IPS-18a (cell line): ENCODE measurements at regions not wholly inside any gene's neighbourhood (a gene's known extent, or its start where the extent isn't known, plus 50 kb on each side); places are given as distances from the start of the nearest gene placed in this dataset.
"Not testable (repeated sequence)": the region's sequence is repeated elsewhere in the genome, so short reads cannot be mapped to it uniquely, and the experiment has no call there.

ENCODE experiments used
- H3K27ac ChIP-seq: one replicate; pipeline ENCODE4 v1.5.1; 2013; ENCODE audit warnings: low read length
- H3K27me3 ChIP-seq: one replicate; pipeline ENCODE4 v1.6.1; 2013; ENCODE audit warnings: mild to moderate bottlenecking, low read length; ENCODE audit not compliant: control insufficient read depth, insufficient read depth
- H3K36me3 ChIP-seq: one replicate; pipeline ENCODE4 v1.6.1; 2013; ENCODE audit warnings: low read depth, low read length; ENCODE audit not compliant: control insufficient read depth
- H3K4me1 ChIP-seq: one replicate; pipeline ENCODE4 v1.6.1; 2013; ENCODE audit warnings: low read depth, low read length; ENCODE audit not compliant: control insufficient read depth
- H3K4me3 ChIP-seq: one replicate; pipeline ENCODE4 v1.5.1; 2013; ENCODE audit warnings: low read length
- H3K9ac ChIP-seq: one replicate; pipeline ENCODE4 v1.6.1; 2013; ENCODE audit warnings: mild to moderate bottlenecking, low read length, moderate library complexity
- H3K9me3 ChIP-seq: one replicate; pipeline ENCODE4 v1.6.1; 2013; ENCODE audit warnings: low read depth, low read length; ENCODE audit not compliant: control insufficient read depth

GRCh38 chr10:53536322-53536721 lies 763.7 kb upstream of the MBL2 start:
- Histone ChIP-seq H3K4me1 (no peaks in the 10 kb centered on the region), H3K36me3 (no peaks in the 10 kb centered on the region), H3K27ac (no peak overlapping the region), H3K27me3 (no peaks in the 10 kb centered on the region), H3K9me3 (no peaks in the 10 kb centered on the region), H3K4me3 (no peak overlapping the region), H3K9ac (no peak overlapping the region)

GRCh38 chr10:53534428-53534827 lies 761.8 kb upstream of the MBL2 start:
- Histone ChIP-seq H3K4me1 (peaks cover 4% of the 10 kb centered on the region), H3K4me3 (no peak overlapping the region), H3K9me3 (no peaks in the 10 kb centered on the region), H3K36me3 (no peaks in the 10 kb centered on the region), H3K27me3 (no peaks in the 10 kb centered on the region), H3K9ac (no peak overlapping the region), H3K27ac (no peak overlapping the region)

- Histone ChIP-seq H3K4me3 (no peak overlapping the region), H3K9ac (no peak overlapping the region), H3K27me3 (no peaks in the 10 kb centered on the region), H3K36me3 (no peaks in the 10 kb centered on the region), H3K4me1 (peaks cover 7% of the 10 kb centered on the region), H3K9me3 (no peaks in the 10 kb centered on the region), H3K27ac (no peak overlapping the region)
Measured at GRCh38 chr10:53528974-53529373, 756.4 kb upstream of the MBL2 start.

DNA sequence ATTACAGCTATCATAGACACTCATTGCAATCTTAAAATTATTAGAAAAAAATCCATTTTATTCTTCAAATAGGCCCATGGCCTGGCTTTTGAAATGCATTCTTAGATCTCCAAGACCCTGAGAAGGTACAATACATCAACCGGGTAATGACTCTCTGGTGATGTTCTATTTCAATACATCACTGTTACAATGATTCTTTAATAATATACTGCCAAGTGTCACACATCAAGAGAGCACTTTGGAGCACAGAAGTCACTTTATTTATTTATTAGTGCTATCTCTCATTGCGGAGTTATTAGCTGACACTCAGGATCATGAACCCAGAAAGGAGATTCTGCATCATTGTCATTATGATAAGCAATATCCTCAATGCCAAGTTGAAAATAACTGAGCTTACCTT lies 748.5 kb upstream of the MBL2 start:
- Histone ChIP-seq H3K27ac (no peak overlapping the region), H3K4me1 (no peaks in the 10 kb centered on the region), H3K36me3 (peaks cover 3% of the 10 kb centered on the region), H3K9me3 (peaks cover 16% of the 10 kb centered on the region), H3K9ac (no peak overlapping the region), H3K27me3 (no peaks in the 10 kb centered on the region), H3K4me3 (no peak overlapping the region)

DNA sequence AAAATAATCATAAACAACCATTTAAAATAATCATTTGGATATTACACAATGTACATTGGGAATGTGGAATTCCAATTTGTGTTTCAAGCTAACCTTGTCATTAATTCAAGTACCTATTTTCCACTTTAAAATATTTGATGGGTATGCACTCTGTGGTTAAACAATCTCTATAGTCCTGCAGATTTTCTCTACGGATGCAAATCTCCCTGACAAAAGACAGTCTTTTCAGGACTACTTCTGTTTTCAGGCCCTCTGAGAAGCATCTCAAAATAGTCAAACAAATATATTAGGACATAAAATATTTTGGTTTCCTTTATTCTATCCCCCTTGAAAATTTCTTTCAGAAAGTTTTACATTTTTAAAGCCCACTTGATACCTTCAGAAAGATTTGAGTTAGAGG lies 735.6 kb upstream of the MBL2 start:
- H3K9me3 ChIP-seq = no peaks in the 10 kb centered on the region
- peaks cover 24% of the 10 kb centered on the region for H3K4me1 ChIP-seq
- H3K36me3 ChIP-seq = no peaks in the 10 kb centered on the region
- peak overlapping the region; percentile 50 for H3K27ac ChIP-seq
- no peak overlapping the region for H3K4me3 ChIP-seq
- no peaks in the 10 kb centered on the region for H3K27me3 ChIP-seq
- H3K9ac ChIP-seq = peak overlapping the region; percentile 0

- not testable (repeated sequence) for H3K36me3 ChIP-seq
Measured at GRCh38 chr10:53504492-53504891, 731.9 kb upstream of the MBL2 start.

GRCh38 chr10:53491774-53492173 lies 719.2 kb upstream of the MBL2 start:
- Histone ChIP-seq H3K9me3 (no peaks in the 10 kb centered on the region), H3K4me1 (peaks cover 4% of the 10 kb centered on the region), H3K27me3 (no peaks in the 10 kb centered on the region), H3K9ac (no peak overlapping the region), H3K4me3 (no peak overlapping the region), H3K36me3 (no peaks in the 10 kb centered on the region), H3K27ac (no peak overlapping the region)

More at GRCh38 chr10:53504492-53504891, 731.9 kb upstream of the MBL2 start:
- not testable (repeated sequence) for H3K9me3 ChIP-seq, H3K4me3 ChIP-seq, H3K9ac ChIP-seq, H3K27me3 ChIP-seq, H3K27ac ChIP-seq
- peaks cover 24% of the 10 kb centered on the region for H3K4me1 ChIP-seq

DNA sequence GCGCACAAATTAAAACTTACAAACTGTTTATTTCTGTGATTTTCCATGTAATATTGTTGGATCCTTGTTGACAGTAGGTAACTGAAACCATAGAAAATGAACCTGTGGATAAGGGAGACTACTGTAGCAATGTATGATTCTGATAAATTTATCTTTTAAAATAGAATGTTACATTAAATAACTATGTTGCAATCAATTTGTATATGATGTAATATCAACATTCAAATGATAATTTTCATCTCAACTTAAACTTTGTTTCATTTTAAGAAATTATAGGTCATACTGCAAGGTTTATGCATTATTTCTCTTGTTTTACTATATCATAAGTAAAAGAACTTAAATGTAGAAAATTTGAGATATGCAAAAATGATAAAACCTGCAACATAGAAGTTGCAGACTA lies 718.0 kb upstream of the MBL2 start:
- Histone ChIP-seq H3K9ac (no peak overlapping the region), H3K36me3 (peaks cover 8% of the 10 kb centered on the region), H3K27me3 (no peaks in the 10 kb centered on the region), H3K4me3 (no peak overlapping the region), H3K9me3 (peaks cover 9% of the 10 kb centered on the region), H3K4me1 (peaks cover 4% of the 10 kb centered on the region), H3K27ac (no peak overlapping the region)

GRCh38 chr10:53489335-53490182 lies 717.0 kb upstream of the MBL2 start:
- Histone ChIP-seq H3K27ac (no peak overlapping the region), H3K4me3 (no peak overlapping the region), H3K9me3 (peaks cover 19% of the 10 kb centered on the region), H3K4me1 (peaks cover 4% of the 10 kb centered on the region), H3K27me3 (no peaks in the 10 kb centered on the region), H3K9ac (no peak overlapping the region), H3K36me3 (peaks cover 13% of the 10 kb centered on the region)

DNA sequence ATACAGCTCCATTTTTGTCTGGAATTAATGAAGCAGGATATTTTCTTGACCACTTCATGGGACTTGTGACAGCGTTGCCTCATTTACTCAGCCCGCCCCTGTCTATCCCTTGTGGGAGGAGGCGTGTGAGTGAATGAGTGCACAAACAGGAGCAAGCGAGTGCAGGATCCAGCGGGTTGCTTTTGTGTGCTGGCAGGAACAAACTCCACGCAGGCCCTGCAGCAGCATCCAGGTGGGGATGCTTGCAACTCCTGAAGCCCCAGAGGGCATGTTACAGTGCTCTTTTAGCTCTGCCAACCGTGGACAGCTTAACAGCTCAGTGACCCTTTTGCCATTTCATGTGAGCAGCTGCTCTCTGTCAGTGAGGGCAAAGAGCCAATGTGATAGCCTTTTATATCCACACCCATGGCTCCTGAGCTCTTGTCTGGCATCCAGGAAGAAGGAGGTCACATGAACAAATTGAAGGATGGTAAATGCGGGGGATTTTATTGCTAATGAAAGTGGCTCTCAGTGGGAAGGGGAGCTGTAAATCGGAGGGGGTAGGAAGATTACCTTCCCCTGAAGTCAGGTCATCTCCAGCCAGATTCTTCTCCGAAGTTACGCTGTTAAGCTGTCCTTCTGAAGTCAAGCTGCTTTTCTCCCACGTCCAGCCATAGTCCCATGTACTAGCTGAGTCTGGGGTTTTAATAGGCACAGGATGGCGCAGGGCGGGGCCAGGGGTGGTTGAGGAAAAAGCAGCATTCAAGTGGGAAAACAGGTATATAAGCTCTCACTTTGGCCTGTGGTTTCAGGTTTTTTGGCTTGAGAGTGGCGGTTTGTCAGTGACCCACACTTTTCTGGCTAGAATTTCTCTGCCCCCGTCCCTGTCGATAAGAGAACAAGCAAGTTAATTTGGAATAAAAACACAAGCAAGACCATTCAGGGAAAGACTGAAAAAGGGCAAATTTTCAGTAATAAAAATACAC lies 714.7 kb upstream of the MBL2 start:
- Histone ChIP-seq H3K27ac (no peak overlapping the region), H3K9ac (no peak overlapping the region)

DNA sequence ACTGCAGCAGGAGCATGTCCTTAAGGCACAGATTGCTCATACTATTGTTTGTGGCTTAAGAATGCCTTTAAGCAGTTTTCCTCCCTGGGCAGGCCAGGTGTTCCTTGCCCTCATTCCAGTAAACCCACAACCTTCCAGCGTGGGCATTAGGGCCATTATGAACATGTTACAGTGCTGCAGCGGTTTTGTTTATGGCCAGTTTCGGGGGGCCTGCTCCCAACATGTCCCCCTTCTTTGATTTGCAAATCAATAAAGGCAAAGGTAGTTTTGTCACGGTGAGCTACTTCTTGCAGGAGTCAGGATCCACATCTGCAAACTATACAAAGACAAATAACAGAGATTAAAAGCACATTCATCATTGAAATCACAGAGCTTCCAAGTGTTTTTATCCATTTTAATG lies 712.8 kb upstream of the MBL2 start:
- not testable (repeated sequence) for H3K9ac ChIP-seq, H3K4me1 ChIP-seq, H3K4me3 ChIP-seq, H3K27ac ChIP-seq, H3K27me3 ChIP-seq
- Histone ChIP-seq H3K9me3 (peaks cover 25% of the 10 kb centered on the region), H3K36me3 (peaks cover 17% of the 10 kb centered on the region)

More for the DNA sequence above, 714.7 kb upstream of the MBL2 start:
- H3K4me3 ChIP-seq = no peak overlapping the region
- H3K27me3 ChIP-seq = no peaks in the 10 kb centered on the region
- peaks cover 25% of the 10 kb centered on the region for H3K9me3 ChIP-seq
- H3K4me1 ChIP-seq = peaks cover 4% of the 10 kb centered on the region
- peaks cover 17% of the 10 kb centered on the region for H3K36me3 ChIP-seq
